ENCODE measurements at regions not wholly inside any gene's neighbourhood (a gene's known extent, or its start where the extent isn't known, plus 50 kb on each side); places are given as distances from the start of the nearest gene placed in this dataset.
"Not testable (repeated sequence)": the region's sequence is repeated elsewhere in the genome, so short reads cannot be mapped to it uniquely, and the experiment has no call there.

- Histone ChIP-seq H3K36me3 (replicated peaks; ENCODE audit: control insufficient read depth, insufficient read depth, low read length) (no peaks in the 10 kb centered on the region), H3K27me3 (ENCODE audit: control insufficient read depth, insufficient read depth, low read length) (no peaks in the 10 kb centered on the region), H3K4me3 (ENCODE audit: insufficient read depth, low read depth, low read length) (no peak overlapping the region)
- DNase-seq = no peak
Measured at GRCh38 chr21:15300131-15300530, 235.3 kb upstream of the NRIP1 start.

DNA sequence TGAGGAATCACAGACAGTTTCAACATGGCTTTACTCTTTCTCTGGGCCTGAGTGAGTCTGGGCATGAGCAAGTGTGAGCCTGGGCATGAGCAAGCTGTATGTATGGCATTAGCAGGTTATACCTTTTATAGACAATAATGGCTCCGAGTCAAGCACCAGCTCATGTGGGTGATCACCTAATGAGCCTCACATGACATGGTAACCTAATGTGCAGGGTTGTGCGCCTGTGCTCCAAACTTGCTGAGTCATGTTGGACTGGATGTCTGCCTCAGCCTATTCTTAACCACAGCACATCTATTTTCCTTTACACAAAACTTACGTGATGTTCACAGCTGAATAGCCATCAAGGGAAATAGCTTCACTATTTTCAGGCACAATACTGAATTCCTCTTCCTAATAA lies 236.2 kb upstream of the NRIP1 start:
- H3K36me3 ChIP-seq (replicated peaks; ENCODE audit: control insufficient read depth, insufficient read depth, low read length) = no peaks in the 10 kb centered on the region
- no peak for DNase-seq
- no peak overlapping the region for H3K4me3 ChIP-seq (ENCODE audit: insufficient read depth, low read depth, low read length)
- no peaks in the 10 kb centered on the region for H3K27me3 ChIP-seq (ENCODE audit: control insufficient read depth, insufficient read depth, low read length)

DNA sequence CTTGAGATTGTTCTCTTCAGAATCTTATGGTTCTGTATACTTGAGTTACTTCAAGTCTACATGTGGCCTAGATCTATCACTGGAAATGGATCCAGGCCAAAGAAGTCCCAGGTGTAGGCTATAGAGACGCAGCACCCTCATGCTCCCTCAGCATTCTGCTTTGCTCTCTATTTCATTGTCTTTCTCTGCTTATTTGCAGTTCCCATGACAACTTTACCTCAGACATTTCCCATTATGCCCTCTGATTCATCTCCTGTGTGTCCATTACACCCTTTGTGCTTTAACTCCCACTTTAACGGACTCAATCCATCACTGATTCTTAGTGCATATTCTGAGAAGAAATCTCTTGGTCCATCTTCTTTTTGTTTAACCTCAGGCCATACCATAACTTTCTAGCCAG lies 236.9 kb upstream of the NRIP1 start:
- H3K36me3 ChIP-seq (replicated peaks; ENCODE audit: control insufficient read depth, insufficient read depth, low read length) = no peaks in the 10 kb centered on the region
- H3K27me3 ChIP-seq (ENCODE audit: control insufficient read depth, insufficient read depth, low read length) = no peaks in the 10 kb centered on the region
- DNase-seq = no peak
- H3K4me3 ChIP-seq (ENCODE audit: insufficient read depth, low read depth, low read length) = no peak overlapping the region

DNA sequence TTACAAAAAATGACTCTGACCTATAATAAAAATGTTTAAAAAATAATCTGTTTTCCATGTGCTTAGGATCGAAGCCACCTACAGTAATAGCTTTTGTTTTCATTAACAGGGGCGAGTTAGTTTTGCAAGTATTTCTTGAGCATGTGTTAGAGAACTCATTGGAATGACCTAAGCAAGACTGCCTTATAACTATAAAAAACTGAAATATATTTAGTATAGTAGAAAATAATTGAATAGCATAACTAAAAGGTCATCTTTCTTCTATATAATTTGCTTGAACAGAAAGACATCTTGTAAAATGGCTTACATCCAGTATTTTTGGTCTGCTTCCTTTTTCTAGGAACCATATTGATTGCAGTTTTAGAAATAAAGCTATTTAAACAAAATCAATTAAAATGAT lies 241.5 kb upstream of the NRIP1 start:
- Histone ChIP-seq H3K27me3 (ENCODE audit: control insufficient read depth, insufficient read depth, low read length) (no peaks in the 10 kb centered on the region), H3K4me3 (ENCODE audit: insufficient read depth, low read depth, low read length) (no peak overlapping the region), H3K36me3 (replicated peaks; ENCODE audit: control insufficient read depth, insufficient read depth, low read length) (no peaks in the 10 kb centered on the region)
- DNase-seq = no peak

DNA sequence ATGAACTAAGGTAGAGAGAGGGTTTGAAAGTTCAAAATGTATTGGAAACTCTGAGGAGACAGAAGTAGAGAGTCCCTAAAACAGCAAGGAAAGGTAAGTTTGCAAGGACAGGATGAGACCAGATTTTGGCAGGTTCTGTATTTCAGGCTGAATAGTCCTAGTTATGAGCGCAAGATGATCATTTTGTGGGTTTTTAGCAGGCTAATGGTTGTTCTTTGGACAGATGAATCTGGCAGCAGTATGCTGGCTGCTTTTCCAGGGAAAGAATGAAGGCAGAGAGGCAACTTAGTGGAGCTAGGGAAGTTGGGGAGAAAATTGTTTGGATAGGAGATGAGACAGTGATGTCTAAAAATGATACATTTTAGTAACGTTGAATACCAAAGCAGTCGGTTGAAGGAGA lies 243.5 kb upstream of the NRIP1 start:
- no peaks in the 10 kb centered on the region for H3K36me3 ChIP-seq (replicated peaks; ENCODE audit: control insufficient read depth, insufficient read depth, low read length)

DNA sequence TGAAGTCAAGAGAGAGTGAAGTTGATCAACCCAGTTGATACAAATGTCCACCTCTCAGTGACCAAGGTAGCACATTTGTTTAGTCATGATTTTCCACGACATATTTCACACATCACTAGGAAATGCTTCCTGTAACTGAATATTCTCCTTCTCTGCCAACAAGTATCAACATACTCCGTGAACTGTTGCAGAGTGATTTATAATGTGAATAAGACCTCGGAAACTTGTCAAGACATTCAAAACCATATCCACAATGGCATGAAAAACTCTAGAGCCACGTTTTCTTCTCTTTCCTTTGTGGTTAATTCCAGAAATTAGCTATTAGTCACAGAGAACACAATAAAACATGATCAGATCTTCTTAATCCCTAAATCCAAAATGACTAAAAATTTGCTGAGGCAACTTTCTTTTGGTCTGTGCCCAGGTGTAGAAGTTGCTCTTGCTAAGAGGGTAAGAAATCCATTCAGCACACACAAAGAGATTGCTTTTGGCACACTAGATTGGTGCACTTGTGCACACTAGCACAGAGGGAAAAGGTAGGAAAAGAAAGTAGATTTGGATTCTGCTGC lies 244.3 kb upstream of the NRIP1 start:
- DNase-seq = no peak
- H3K4me3 ChIP-seq (ENCODE audit: insufficient read depth, low read depth, low read length) = no peak overlapping the region

More for the DNA sequence above, 243.5 kb upstream of the NRIP1 start:
- no peak overlapping the region for H3K4me3 ChIP-seq (ENCODE audit: insufficient read depth, low read depth, low read length)
- no peak for DNase-seq
- no peaks in the 10 kb centered on the region for H3K27me3 ChIP-seq (ENCODE audit: control insufficient read depth, insufficient read depth, low read length)

DNA sequence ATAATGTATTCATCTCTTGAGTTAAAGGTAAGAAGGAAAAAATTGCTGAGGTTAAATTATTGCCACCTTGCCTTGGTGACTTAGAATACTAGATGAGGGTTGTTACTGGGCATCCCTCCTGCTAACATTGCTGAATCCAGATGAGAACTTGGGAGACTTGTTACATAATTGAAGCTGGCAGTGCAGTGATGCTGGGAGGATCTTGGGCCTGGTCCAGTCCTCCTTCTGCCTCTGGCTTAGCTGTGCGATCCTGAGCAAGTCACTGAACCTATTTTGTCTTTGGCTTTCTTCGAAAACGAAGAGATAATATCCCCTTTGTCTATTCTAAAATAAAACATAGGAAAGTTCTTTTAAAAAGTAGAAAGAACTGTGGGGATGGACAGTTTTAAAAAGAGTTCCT lies 244.9 kb upstream of the NRIP1 start:
- Histone ChIP-seq H3K36me3 (replicated peaks; ENCODE audit: control insufficient read depth, insufficient read depth, low read length) (no peaks in the 10 kb centered on the region), H3K4me3 (ENCODE audit: insufficient read depth, low read depth, low read length) (no peak overlapping the region), H3K27me3 (ENCODE audit: control insufficient read depth, insufficient read depth, low read length) (no peaks in the 10 kb centered on the region)
- DNase-seq = no peak

More for the DNA sequence above, 244.3 kb upstream of the NRIP1 start:
- no peaks in the 10 kb centered on the region for H3K27me3 ChIP-seq (ENCODE audit: control insufficient read depth, insufficient read depth, low read length)
- no peaks in the 10 kb centered on the region for H3K36me3 ChIP-seq (replicated peaks; ENCODE audit: control insufficient read depth, insufficient read depth, low read length)

DNA sequence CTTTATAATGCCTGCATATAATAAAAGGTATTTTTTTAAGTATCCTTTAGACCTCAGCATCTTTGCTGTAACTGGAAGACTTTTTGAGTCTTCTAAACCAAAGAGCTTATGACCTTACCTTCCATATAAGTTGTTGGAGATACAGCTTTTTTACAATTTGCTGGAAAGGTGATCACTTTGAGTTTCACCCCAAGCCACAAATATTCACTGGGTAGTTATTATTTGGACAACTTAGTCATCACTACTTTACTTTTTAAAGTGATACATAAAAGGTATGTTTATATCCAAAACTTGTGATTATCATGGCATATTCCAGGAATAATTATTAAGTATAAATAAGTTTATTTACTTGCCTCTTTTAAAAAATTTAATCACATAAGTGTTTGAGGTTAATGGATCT lies 246.7 kb upstream of the NRIP1 start:
- no peaks in the 10 kb centered on the region for H3K27me3 ChIP-seq (ENCODE audit: control insufficient read depth, insufficient read depth, low read length)
- no peaks in the 10 kb centered on the region for H3K36me3 ChIP-seq (replicated peaks; ENCODE audit: control insufficient read depth, insufficient read depth, low read length)
- DNase-seq = no peak
- no peak overlapping the region for H3K4me3 ChIP-seq (ENCODE audit: insufficient read depth, low read depth, low read length)

DNA sequence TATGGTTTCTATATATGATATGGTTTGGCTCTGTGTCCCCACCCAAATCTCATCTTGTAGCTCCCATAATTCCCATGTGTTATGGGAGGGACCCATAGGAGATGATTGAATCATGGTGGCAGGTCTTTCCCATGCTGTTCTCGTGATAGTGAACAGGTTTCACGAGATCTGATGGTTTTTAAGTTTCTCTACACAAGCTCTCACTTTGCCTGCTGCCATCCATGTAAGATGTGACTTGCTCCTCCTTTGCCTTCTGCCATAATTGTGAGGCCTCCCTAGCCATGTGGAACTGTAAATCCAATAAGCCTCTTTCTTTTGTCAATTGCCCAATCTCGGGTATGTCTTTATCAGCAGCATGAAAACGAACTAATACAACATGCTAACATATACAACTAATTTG lies 252.2 kb upstream of the NRIP1 start:
- not testable (repeated sequence) for H3K4me3 ChIP-seq (ENCODE audit: insufficient read depth, low read depth, low read length); H3K36me3 ChIP-seq (replicated peaks; ENCODE audit: control insufficient read depth, insufficient read depth, low read length); H3K27me3 ChIP-seq (ENCODE audit: control insufficient read depth, insufficient read depth, low read length); DNase-seq

DNA sequence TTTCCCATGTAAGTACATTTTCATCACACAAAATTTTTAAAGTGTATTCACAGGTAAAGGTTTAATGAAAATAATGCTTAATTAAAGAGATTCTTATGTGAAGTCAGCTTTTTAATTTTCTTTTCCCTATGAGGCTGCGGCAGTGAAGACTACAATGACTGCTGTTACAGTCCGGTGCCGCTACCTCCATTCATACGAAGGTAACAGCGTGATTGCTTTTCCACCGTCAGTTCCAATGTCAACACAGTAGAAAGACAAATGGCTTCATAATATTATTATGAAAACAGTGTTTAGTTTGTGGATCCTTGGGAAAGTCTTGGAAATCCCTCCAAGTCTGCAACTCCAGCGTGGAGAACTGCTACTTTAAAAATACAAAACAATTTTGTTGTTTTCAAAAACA lies 254.9 kb upstream of the NRIP1 start:
- no peaks in the 10 kb centered on the region for H3K36me3 ChIP-seq (replicated peaks; ENCODE audit: control insufficient read depth, insufficient read depth, low read length)
- no peak for DNase-seq
- H3K27me3 ChIP-seq (ENCODE audit: control insufficient read depth, insufficient read depth, low read length) = no peaks in the 10 kb centered on the region
- no peak overlapping the region for H3K4me3 ChIP-seq (ENCODE audit: insufficient read depth, low read depth, low read length)

GRCh38 chr21:15324542-15324941 lies 259.7 kb upstream of the NRIP1 start:
- no peak overlapping the region for H3K4me3 ChIP-seq (ENCODE audit: insufficient read depth, low read depth, low read length)
- DNase-seq = no peak

DNA sequence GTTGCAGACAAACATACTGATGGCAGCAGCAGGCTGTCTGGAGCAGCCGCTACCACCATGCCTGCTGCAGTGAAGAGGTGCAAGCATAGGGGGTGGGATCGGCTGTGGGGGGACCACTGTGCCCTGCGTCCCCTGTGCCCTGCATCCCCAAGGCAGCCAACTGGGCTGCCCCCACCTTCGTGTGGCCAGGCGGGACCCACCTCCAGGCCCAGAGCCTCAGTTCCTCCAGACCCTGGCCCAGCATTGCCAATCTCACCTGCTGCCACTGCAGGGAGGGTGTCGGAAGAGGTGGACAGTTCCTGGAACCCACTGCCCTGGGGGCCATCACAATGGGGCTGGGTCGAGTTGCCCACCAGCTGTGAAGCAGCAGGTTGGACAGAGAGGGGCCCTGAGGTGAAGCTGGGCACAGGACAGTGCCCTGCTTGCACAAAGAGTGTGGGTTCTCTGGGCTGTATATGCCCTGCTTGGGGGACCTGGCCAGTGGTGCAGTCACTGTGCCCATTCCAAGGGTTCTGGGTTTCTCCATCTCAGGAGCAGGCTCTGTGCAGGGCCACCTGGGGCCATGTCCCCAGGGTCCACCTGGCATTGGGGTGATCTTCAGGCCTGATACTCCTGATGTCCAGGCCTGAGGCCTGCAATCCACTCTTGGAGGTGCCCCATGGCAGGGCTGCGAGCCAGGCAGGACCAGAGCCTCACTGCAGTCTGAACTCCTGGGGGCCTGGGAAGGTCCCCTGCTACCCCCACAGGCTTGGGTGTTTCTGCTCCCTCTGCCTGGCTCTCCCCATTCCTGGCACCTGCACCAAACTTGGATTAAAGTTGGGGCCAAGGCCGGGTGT lies 261.4 kb upstream of the NRIP1 start:
- Histone ChIP-seq H3K4me3 (ENCODE audit: insufficient read depth, low read depth, low read length) (no peak overlapping the region), H3K36me3 (replicated peaks; ENCODE audit: control insufficient read depth, insufficient read depth, low read length) (no peaks in the 10 kb centered on the region), H3K27me3 (ENCODE audit: control insufficient read depth, insufficient read depth, low read length) (no peaks in the 10 kb centered on the region)
- DNase-seq = no peak

More at GRCh38 chr21:15324542-15324941, 259.7 kb upstream of the NRIP1 start:
- Histone ChIP-seq H3K27me3 (ENCODE audit: control insufficient read depth, insufficient read depth, low read length) (no peaks in the 10 kb centered on the region), H3K36me3 (replicated peaks; ENCODE audit: control insufficient read depth, insufficient read depth, low read length) (no peaks in the 10 kb centered on the region)

DNA sequence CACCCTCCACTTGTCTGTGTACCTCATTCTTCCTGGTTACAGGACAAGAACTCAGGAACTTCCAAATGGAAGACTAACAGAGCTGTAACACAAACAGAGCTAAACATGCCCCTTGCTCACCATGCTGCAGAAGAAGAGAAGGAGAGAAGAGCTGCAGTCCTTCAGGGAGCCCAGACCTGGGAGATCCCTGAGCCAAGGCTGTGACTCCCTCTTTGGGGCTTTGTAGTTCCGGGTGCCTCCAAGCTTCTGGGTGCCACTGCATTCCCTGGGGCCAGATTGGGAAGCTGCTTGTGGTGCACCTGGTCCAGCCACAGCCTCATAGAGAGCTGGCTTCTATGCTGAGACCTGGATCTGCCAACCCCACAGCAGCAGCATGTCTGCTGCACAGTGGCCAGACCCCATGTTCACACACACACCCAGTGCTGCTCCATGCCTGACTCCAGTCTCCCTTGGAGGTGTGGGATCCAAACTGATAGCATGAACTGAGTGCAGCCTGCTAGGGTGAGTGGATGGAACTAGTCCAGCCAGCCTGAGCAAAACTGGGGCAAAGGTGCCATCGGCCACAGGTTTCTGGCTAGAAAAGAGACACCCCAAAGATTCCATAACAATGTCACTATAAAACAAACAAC lies 263.0 kb upstream of the NRIP1 start:
- Histone ChIP-seq H3K36me3 (replicated peaks; ENCODE audit: control insufficient read depth, insufficient read depth, low read length) (no peaks in the 10 kb centered on the region), H3K4me3 (ENCODE audit: insufficient read depth, low read depth, low read length) (no peak overlapping the region), H3K27me3 (ENCODE audit: control insufficient read depth, insufficient read depth, low read length) (no peaks in the 10 kb centered on the region)
- DNase-seq = no peak

GRCh38 chr21:15329191-15329590 lies 264.4 kb upstream of the NRIP1 start:
- no peak for DNase-seq
- H3K36me3 ChIP-seq (replicated peaks; ENCODE audit: control insufficient read depth, insufficient read depth, low read length) = no peaks in the 10 kb centered on the region
- H3K4me3 ChIP-seq (ENCODE audit: insufficient read depth, low read depth, low read length) = no peak overlapping the region
- no peaks in the 10 kb centered on the region for H3K27me3 ChIP-seq (ENCODE audit: control insufficient read depth, insufficient read depth, low read length)

DNA sequence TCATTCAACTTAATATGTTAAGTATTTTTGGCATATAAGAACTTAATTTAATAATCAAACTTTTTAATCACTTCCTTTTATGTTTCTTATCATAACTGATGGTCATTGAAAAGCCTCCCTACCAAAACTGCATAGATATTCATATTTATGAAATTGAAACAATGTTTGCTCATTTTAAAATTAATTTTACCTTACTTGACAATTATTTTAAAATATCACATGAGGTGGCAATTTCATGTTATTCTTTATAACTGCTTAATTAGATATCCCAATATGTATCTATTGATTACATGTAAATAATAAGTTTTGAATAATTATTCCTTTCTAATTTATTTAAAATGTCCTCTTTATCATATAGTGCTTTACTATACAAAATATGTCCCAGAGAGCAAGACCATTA lies 266.1 kb upstream of the NRIP1 start:
- no peak for DNase-seq
- H3K27me3 ChIP-seq (ENCODE audit: control insufficient read depth, insufficient read depth, low read length) = no peaks in the 10 kb centered on the region
- H3K4me3 ChIP-seq (ENCODE audit: insufficient read depth, low read depth, low read length) = no peak overlapping the region
- no peaks in the 10 kb centered on the region for H3K36me3 ChIP-seq (replicated peaks; ENCODE audit: control insufficient read depth, insufficient read depth, low read length)
